ENCODE measurements at regions not wholly inside any gene's neighbourhood (a gene's known extent, or its start where the extent isn't known, plus 50 kb on each side); places are given as distances from the start of the nearest gene placed in this dataset.

GRCh38 chr12:59040043-59040442 is 119.7 kb upstream of the LRIG3 start:
- DNase-seq = no peak

DNA sequence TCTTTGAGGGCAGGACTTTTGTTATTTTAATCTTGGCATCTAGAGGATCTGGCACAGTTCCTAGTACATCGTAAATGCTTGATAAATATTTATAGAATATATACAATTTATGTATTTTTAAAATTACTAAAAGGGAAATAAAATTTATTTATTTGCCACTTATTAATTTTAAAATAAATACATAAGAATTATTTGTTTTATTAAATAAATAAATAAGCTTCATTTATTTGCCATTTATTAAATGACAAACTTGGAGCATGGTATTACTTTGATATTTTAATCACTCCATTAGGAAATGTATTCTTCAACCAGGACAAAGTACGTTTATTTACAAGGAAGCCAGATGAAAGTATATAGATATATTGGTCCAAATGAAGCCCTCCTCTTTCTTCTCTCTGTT is 118.7 kb upstream of the LRIG3 start:
- peaks cover 2% of the 10 kb centered on the region for H3K4me1 ChIP-seq (ENCODE audit: insufficient read depth)
- intact Hi-C loops (cut with DNase I) = no loop called here
- no peaks in the 10 kb centered on the region for H3K36me3 ChIP-seq
- H3K4me3 ChIP-seq = no peak overlapping the region
- TF ChIP-seq, protein P1, sequence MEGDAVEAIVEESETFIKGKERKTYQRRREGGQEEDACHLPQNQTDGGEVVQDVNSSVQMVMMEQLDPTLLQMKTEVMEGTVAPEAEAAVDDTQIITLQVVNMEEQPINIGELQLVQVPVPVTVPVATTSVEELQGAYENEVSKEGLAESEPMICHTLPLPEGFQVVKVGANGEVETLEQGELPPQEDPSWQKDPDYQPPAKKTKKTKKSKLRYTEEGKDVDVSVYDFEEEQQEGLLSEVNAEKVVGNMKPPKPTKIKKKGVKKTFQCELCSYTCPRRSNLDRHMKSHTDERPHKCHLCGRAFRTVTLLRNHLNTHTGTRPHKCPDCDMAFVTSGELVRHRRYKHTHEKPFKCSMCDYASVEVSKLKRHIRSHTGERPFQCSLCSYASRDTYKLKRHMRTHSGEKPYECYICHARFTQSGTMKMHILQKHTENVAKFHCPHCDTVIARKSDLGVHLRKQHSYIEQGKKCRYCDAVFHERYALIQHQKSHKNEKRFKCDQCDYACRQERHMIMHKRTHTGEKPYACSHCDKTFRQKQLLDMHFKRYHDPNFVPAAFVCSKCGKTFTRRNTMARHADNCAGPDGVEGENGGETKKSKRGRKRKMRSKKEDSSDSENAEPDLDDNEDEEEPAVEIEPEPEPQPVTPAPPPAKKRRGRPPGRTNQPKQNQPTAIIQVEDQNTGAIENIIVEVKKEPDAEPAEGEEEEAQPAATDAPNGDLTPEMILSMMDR (IDR thresholded peaks at IDR 0.05) = no peak
- TF ChIP-seq POLR2A (IDR thresholded peaks at IDR 0.05) (no peak), EP300 (IDR thresholded peaks at IDR 0.05) (no peak)
- H3K27me3 ChIP-seq = no peaks in the 10 kb centered on the region
- WGBS, 3 donors = 78 to 79% (median 79%) methylated on average over 2 of the region's 2 CpGs
- no peaks in the 10 kb centered on the region for H3K9me3 ChIP-seq
- no peak for DNase-seq
- H3K27ac ChIP-seq = no peak overlapping the region

More at GRCh38 chr12:59040043-59040442, 119.7 kb upstream of the LRIG3 start:
- Histone ChIP-seq H3K36me3 (no peaks in the 10 kb centered on the region), H3K27me3 (no peaks in the 10 kb centered on the region), H3K4me1 (ENCODE audit: insufficient read depth) (peaks cover 2% of the 10 kb centered on the region), H3K4me3 (no peak overlapping the region), H3K27ac (no peak overlapping the region), H3K9me3 (no peaks in the 10 kb centered on the region)
- TF ChIP-seq EP300 (IDR thresholded peaks at IDR 0.05) = no peak
- no peak for TF ChIP-seq POLR2A (IDR thresholded peaks at IDR 0.05)
- TF ChIP-seq, protein P1 (IDR thresholded peaks at IDR 0.05) = no peak
- 98 to 99% (median 98%) methylated on average over 2 of the region's 2 CpGs for WGBS, 3 donors
- intact Hi-C loops (cut with DNase I) = no loop called here

DNA sequence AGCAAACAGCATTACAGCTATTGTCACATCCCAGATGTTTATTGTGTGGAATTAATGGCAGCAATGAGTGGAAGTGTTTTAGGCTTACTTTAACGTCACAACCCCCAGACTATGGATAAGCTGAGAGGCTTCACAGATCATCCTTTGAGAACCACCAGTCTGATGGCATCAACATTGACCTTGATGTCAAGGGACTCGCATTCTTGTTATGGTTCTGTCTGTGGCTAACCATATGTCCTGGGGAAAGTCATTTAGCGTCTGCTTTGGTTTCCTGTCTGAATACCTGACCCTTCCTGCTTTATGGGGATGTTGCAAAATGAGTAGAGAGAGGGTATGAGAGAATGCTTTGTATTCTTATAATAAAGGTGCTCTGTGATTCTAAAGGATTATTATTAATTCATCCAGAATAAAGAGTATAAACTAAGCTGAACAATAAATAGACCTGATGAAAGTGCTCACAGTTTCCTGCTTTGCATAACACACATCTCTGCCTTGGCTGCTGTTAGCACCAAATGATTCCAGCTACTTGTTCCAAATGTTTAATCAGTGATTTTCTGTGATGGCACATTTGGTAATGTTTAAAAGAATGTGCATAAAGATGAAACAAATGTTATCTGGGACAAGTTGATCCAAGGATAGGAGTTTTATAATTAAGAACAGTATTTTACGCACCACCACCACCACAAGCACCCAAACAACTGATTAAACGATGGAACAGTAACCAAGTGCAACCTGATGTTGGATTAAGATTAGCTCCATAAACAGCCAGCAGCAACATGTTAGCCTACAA is 116.9 kb upstream of the LRIG3 start:
- Histone ChIP-seq H3K36me3 (no peaks in the 10 kb centered on the region), H3K4me3 (no peak overlapping the region), H3K4me1 (ENCODE audit: insufficient read depth) (peaks cover 2% of the 10 kb centered on the region), H3K9me3 (no peaks in the 10 kb centered on the region), H3K27me3 (no peaks in the 10 kb centered on the region), H3K27ac (no peak overlapping the region)
- no peak for DNase-seq
- 59 to 69% (median 59%) methylated on average over 5 of the region's 5 CpGs for WGBS, 3 donors
- TF ChIP-seq, protein P1 (IDR thresholded peaks at IDR 0.05) = no peak
- TF ChIP-seq POLR2A (IDR thresholded peaks at IDR 0.05) (no peak), EP300 (IDR thresholded peaks at IDR 0.05) (no peak)
- intact Hi-C loops (cut with DNase I) = no loop called here

DNA sequence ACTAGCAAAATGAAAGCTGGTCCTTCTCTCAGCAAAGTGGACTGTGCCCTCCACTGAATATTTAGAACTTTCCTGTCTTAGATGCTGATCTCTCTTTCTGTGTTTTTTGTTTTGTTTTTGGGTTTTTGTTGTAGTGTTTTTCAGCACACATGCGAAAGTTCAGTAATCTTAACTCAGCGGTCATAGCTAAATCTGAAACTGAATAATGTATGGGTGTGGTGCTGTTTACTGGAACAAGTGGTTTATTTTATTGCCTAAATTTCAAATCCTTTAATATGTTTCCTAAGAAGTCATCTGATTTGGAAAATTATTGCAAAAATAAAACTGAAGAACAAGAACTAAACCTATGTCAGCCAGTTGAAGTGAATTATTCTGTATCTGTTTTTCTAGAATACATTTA is 116.0 kb upstream of the LRIG3 start:
- no peak for DNase-seq
- WGBS, 3 donors = 66 to 91% (median 85%) methylated on average over 2 of the region's 2 CpGs
- H3K4me1 ChIP-seq (ENCODE audit: insufficient read depth) = no peaks in the 10 kb centered on the region
- no peak overlapping the region for H3K27ac ChIP-seq
- H3K4me3 ChIP-seq = no peak overlapping the region
- no peaks in the 10 kb centered on the region for H3K9me3 ChIP-seq
- intact Hi-C loops (cut with DNase I) = no loop called here
- TF ChIP-seq POLR2A (IDR thresholded peaks at IDR 0.05) = no peak
- TF ChIP-seq, protein P1 (IDR thresholded peaks at IDR 0.05) = no peak
- no peak for TF ChIP-seq EP300 (IDR thresholded peaks at IDR 0.05)
- H3K36me3 ChIP-seq = no peaks in the 10 kb centered on the region
- H3K27me3 ChIP-seq = no peaks in the 10 kb centered on the region

All from ovary (tissue), 7 donors.